SIG-M5 treated with dmso at 0.1 percent for 504 hours (cell line): ENCODE measurements at regions not wholly inside any gene's neighbourhood (a gene's known extent, or its start where the extent isn't known, plus 50 kb on each side); places are given as distances from the start of the nearest gene placed in this dataset.
"Not testable (repeated sequence)": the region's sequence is repeated elsewhere in the genome, so short reads cannot be mapped to it uniquely, and the experiment has no call there.

Experiments used
- DNase-seq: peaks from one replicate; lab custom pipeline; 2025; ENCODE audit not compliant: unreplicated experiment; lab: John Stamatoyannopoulos, UW

DNA sequence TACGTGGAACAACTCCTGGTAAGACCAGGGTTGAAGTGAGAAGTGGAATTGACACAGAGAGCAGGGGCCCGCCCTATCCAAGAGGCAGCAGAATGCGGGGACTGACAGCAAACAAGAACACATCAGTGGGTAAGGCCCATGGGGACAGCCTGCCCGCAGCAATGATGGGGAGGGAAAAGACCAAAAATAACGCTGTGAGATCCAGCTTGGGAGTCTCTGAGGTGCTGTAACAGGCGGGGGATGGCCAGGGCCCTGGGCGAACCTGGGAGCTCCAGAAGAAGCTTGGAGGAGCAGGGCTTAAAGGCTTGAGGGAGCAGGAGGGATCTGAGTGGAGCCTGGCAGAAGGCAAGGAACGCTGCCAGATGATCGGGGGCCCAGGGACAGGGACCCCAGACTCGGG is 173.4 kb downstream of the TMEM200C start:
- DNase-seq: no peak

GRCh38 chr18:5720132-5720531 is 175.2 kb downstream of the TMEM200C start:
- no peak for DNase-seq

GRCh38 chr18:5717256-5717655 is 173.5 kb upstream of the EPB41L3 start:
- no peak for DNase-seq

DNA sequence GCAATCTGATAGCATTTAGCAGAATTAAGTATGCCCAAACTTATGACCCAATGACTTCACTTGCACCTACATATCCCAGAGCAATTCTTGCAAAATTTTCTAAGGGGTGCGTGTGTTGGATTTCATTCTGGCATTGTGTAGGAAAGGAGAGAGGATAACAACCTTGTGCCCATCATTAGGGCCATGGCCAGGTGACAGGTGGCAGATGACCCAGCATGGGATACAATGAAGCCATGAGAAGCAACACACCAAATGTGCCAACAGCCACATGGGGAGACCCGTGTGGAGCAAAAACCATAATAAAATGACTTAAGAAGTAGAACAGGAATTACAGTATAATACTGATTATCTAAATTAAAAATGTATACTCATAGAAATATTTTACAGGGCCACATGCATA is 166.9 kb upstream of the EPB41L3 start:
- DNase-seq: no peak

DNA sequence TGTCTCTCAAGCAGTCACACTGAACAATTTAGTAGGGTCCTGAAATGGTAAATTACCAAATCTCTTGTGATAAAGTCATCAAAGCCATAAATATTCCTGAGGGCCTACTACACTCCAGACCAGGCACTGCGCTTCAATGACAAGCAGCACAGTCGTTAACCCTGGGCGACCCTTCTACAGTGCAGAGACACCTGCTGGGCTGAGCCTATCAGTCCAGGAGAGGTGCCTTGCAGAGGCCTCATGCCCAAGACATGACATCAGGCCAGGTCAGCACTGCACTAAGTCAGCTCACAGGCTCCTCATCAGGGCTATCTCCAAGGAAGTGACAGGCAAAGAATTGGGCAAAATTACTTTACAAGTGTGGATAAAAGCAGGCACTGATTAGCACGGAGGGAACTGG is 166.4 kb upstream of the EPB41L3 start:
- no peak for DNase-seq

GRCh38 chr18:5709476-5710095 is 165.8 kb upstream of the EPB41L3 start:
- DNase-seq: no peak

DNA sequence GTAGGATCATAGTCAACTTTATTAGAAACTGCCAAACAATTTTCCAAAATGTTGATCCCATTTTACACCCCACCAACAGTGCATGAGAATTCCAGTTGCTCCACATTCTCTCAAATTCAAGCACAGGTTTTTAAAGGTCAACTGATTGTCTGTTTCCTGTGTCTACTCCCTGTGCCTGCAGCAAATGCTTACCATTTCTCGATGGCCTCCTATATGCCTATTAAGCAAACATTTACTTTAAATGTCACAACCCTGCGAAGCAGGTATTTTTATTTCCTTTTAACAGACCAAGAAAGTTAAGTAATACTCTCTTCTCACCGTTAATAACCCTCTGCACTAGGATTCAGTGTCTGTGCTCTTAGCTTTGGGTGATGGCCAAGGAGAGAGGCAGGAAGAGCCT is 163.8 kb upstream of the EPB41L3 start:
- no peak for DNase-seq

- no peak for DNase-seq
These were observed 161.6 kb upstream of the EPB41L3 start for GRCh38 chr18:5705393-5705792.

- no peak for DNase-seq
These were observed 161.1 kb upstream of the EPB41L3 start for GRCh38 chr18:5704847-5705246.

- DNase-seq: not testable (repeated sequence)
These were observed 158.2 kb upstream of the EPB41L3 start for GRCh38 chr18:5702016-5702415.

GRCh38 chr18:5693699-5694294 is 150.0 kb upstream of the EPB41L3 start:
- DNase-seq: no peak

GRCh38 chr18:5678779-5679406 is 135.1 kb upstream of the EPB41L3 start:
- no peak for DNase-seq

GRCh38 chr18:5678278-5678677 is 134.5 kb upstream of the EPB41L3 start:
- DNase-seq: no peak

- DNase-seq: no peak
These were observed 129.8 kb upstream of the EPB41L3 start for GRCh38 chr18:5673616-5674015.

DNA sequence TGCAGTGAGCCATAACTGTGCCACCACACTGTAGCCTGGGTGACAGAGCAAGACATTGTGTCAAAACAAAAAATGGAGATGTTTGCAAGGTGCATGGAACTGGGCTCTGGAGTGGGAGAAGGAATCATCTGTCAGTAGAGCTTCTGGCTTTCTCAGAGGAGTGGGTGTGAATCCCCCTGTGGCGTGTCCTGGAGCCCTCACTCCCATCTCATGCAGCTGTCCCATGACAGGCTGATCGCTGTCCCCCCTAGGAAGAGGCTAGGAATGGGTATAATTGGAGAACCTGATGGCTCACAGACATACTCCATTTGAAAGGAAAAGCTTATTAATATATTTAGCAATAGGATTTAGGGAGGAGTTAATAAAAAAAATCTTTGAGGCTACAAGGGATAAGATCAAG is 125.8 kb upstream of the EPB41L3 start:
- no peak for DNase-seq

- no peak for DNase-seq
These were observed 124.4 kb upstream of the EPB41L3 start for GRCh38 chr18:5668087-5668715.

- no peak for DNase-seq
These were observed 123.6 kb upstream of the EPB41L3 start for GRCh38 chr18:5667356-5667755.

GRCh38 chr18:5662586-5663090 is 118.8 kb upstream of the EPB41L3 start:
- DNase-seq: no peak

GRCh38 chr18:5661179-5661578 is 117.4 kb upstream of the EPB41L3 start:
- no peak for DNase-seq

- no peak for DNase-seq
These were observed 110.0 kb upstream of the EPB41L3 start for GRCh38 chr18:5653802-5654201.

DNA sequence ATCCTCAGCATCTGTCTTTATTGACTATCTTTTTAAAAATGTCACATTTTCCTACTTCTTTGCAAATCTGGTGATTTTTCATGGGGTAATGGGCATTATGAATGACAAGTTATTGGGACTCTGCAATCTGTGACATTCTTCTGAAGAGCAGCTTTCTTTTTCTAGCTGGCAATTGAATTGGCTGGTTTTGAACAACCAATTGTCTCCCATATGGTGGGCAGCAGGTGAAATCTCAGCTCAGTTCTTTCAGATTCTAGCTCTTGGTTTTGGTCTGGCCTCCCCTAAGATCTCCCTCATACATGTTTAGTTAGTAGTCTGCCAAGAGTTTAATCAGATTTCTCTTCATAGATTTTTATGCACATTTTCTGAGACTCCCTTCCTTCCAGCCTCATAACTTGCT is 107.9 kb upstream of the EPB41L3 start:
- no peak for DNase-seq

GRCh38 chr18:5649439-5649838 is 105.6 kb upstream of the EPB41L3 start:
- no peak for DNase-seq
